ENCODE measurements at regions not wholly inside any gene's neighbourhood (a gene's known extent, or its start where the extent isn't known, plus 50 kb on each side); places are given as distances from the start of the nearest gene placed in this dataset.

DNA sequence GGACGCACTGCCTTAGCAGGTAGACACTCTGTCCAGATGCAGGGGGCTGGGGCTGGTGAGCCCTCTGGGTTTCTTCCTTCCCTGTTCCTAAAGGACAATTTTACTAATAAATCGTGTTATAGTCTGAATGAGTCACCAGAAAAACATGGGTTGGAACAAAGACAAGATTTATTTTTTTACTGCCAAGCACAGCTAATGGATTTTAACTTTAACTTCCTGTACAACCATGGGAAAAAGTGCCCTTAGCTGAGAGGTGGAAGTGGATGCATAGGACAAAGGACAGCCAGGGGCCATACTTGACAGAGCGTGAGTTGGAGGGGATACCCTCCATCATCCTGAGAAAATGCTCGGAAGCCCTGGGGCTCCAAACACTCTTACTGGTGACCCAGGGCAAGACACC, 300.7 kb downstream of the MSX2 start:
- no peak for DNase-seq

DNA sequence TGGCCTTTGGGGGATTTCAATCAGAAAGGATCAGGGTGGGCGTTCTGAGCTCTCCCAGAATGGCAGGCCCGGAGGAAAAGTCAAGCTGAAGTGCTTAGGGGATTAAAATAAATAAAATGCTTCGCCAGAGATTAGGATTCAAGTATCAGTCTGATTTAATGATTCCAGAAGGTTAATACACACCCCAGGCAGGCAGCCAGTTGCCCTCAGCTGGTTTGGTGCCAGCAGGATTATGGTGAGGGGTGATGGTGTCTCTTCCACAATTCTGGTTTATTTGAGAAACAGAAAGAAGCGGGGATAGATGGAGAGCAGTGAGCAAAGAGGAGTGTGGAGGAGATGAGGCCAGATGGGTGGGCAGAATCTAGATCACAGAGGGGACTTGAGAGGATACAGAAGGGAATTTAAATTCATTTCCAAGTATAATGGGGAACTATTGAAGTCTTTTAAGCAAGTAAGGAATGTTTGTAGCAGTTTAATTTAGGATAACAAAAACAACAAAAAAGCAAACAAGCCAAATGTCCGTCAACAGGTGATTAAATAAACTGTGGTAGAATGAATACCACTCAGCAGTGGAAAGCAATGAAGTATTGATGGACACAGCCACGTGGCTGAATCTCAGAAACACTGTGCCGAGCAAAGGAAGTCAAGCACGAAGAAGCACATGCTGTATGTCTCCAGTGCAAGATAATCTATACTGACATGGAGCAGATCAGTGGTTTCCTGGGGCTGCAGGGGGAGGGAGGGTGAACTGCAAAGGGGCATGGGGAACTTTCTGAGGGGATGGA, 297.7 kb downstream of the MSX2 start:
- no peak for DNase-seq

DNA sequence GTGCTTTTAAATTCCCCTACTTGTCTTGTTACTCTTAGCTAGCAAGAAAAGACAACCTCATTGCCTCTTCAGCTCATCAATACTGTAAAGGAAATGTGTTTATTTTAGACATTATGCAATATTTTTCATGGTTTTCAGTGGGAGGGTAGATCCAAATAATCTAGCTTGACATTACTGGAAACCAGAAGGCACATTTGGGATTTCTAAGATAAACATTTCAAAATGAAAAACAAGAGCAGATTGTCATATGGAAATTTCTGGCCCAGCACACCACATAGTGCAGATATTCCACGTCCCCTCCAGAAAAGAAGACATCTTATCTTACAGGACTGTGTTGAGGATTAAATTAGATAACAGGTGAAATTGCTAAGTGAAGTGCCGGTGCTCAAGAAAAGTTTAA, 296.9 kb downstream of the MSX2 start:
- no peak for DNase-seq

DNA sequence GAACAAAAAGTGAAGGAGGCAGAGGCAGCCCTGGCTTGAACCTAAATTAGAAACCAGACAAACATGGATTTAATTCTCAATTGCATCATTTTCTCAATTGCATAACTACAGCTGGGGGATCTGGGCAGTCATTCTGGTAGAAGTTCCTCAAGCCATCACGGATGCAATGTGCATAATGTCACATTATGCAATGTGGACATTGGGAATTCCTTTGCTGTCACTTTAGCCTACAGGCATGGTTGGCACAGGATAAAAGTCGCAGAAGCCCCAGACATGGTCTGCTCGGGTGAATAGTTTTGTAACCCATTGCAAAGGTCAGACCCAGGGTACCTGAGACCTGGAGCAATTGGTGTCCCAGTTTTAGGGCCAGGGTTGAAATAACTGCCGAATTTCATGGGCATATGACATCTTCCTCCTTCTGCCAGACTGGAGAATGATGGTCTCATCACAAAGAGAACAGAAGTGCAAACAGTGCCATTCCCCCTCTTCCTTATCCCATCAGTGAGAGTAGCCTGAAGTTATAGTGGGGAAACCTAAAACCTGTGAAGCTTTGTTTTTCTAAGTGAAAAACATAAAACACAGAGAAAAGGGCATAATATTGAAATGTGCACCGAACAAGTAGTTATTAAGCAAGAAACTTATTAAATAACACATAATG, 290.8 kb downstream of the MSX2 start:
- DNase-seq, result no peak

DNA sequence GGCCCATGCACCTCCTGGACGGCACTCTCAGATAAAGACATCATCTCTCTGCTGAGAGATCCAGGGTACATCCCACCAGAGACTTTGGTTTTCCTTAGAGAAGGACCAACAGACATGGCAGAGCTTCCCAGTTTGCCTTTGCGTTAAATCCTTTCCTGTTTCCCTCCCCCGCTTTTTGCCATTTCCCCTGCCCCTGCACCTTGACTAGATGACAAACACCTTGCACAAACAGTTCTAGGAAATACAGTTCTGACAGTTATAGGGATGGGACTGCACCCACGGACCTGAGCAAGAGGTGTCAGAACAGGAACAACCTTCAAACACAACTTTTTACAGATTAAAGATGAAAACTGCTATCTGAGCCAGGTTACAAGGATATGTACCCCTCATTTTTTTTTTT, 288.9 kb downstream of the MSX2 start:
- no peak for DNase-seq

DNA sequence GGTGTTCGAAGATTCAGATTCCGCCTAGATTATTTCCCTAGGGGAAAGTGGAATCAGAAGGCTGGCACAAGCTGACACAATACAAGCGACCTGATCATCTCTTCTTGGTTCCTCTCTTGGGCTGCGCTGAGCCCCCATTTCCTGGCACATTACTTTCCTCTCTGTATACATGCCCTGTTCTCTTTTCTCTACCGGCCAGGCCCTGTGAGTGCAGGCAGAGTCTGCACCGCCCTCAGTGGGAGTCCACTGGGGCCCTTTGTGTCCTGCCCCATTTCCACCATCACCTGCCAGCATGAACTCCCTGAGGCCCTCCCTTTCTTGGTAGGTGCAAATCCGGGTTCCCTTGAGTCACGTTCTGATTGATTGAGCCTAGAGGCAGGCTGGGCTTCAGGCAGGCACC, 287.9 kb downstream of the MSX2 start:
- no peak for DNase-seq

DNA sequence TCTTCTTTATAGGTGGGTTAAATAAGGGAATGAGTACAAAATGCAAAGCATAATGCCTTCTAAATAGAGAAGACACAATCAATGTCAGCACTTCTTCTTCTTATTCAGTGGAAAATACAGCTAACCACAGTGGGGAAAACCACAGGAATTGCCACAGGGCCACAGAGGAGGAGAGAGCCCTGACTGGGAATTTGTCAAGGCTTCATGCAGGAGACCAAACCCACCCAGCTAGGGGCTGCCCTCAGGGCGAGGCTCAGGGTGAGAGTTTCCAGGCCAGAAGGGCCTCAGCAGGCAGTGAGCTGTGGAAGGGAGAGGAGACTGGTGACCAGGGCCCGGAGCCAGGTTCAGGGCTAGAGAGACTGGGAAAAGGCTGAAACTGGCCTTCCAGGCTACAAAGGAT, 279.1 kb downstream of the MSX2 start:
- DNase-seq, result no peak

DNA sequence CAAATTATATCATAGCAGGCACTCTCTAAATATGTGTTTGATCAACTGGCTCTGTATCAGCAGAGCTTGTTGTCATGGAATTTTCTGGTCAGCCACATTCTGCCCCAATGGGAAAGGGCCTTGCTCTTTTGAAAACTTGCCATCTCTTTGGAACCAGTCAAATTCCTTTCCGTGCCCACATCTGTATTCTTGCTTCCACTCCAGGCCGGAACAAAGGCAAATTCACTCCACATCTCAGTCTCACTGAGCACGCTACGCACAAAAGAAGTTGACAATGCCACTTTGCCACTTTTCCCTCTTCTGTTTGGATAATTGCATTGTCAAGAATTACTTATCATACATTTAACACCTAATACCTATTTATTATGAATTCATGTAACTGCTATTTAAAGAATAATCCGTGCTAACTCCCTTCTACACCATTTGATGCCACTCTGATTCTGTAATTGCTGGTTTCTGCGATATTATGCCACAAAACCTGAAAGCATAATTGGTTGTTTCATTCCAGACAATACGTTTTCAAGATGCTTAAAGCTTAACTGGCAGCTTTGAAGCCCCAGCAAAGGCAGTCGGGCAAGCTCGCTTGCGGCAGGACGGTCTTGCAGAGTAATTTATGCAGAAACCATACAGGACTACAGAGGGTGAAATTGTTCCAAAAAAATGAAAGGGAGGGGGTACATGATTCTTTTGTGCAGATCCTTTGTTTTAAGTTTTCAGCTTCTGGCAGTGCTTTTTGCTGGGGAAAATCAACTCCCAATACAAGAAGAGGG, 277.7 kb downstream of the MSX2 start:
- DNase-seq, result no peak

DNA sequence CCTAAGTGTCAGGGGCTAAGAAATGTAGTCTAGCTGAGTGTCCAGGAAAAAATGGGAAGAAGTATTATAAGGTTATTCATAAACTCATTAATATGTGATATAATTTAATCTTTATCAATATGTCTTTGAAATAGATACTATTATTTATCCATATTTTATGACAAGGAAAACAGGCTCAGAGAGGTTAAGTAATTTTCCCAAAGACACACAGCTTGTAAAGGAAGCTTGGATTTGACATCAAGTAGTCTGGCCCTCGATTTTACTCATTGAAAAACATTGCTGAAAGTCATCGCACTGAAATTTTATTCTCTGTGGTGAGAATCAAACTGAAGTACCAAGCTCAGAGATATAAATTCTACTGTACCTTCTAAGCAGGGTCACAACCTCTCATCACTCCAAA, 276.9 kb downstream of the MSX2 start:
- DNase-seq, result no peak

DNA sequence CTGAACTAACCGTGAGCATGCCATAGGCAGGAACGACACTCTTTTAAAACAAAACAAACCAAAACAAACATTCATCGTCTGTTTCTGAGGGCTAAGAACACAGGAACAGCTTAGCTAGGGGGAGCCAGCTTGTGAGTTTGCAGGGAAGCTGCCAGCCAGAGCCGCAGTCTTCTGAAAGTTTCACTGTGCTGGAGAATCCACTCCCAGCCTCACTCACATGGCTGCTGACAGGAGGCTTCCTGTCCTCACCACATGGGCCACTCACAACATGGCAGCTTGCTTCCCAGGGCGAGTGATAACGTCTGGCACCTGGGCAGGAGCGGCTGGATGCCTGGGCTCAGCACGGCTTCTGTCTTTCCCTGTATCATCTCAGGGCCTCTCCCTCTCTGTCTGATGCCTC, 275.2 kb downstream of the MSX2 start:
- DNase-seq, result no peak

DNA sequence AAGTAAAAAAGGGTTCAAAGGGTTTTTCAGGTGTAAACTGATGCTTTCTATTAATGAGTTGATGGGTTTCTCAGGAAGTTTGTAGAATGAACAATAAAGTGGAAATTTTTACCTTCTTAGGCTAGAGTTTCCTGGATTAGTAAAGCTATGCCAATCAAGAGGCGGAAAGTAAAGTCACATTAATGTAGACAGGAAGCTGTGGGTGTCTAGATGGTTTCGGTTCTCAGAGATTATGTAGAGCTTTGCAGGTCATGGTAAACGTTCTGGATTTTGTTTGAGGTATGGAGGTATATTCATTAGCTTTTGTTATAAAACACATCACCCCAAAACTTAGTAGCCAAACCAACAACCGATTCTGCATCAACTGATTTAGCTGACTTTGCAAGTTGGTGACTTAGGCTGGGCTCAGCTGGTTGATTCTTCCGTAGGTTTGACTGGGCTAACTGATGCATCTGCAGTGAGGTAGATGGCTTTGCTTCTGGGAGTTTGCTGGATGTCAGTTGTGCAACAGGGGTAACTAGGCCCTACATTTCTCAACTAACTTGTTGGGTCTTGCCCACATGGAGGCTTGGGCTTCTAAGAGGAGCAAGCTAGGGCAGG, 273.8 kb downstream of the MSX2 start:
- no peak for DNase-seq

DNA sequence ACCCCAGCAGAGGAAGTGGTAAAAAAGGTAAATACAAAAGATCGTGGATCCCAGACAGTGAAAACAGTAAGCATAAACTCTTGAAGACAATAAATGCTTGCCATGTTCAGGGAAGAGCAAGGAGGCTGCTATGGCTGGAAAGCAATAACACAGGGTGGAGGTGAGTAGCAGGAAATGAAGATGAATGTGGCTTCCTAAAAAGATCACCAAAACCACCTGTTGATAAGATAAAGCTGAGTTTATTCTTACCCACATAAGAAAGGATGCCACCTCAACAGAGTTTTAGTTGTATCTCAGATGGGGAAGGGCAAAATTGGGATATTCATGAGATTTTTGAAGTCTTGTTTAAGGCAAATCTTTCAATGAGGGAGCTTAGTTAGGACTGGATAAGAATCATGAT, 273.3 kb downstream of the MSX2 start:
- DNase-seq, result no peak

DNA sequence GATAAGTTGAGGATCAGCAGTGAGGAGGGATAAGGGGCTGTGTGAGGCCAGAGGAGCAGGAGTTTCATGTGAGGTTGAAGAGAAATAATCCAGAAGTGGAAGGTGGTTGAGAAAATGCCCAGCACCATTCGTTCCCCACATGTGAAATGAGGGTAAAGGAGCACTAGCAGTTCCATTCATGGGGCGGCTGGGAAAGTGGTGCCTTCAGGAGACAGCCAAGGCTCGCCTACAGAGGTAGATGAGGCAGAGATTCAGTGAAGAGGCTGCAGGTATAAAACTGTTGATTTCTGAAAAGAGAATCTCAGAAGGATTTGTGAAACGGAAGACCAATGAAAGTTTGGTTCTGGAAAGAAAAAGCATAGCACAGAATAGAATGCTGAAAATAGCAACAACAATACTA, 272.6 kb downstream of the MSX2 start:
- DNase-seq, result no peak

DNA sequence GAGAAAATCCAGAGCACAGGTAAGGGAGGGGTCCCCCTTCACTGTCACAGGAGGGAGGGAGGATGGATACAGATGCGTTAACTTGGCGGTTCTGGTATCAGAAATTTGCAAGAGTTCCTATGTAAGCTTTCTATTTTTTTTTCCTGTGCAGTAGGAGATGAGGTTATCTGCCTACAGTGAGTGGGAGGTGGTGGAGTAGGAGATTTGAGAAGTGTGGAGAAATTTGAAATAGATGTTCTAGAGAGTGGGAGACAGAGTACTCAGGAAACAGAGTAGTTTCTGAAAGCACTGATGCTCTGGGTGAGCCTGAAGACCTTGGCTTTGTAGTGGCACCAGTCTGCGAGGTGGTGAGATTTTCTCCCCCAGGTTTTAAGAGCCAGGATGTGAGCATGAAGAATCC, 271.4 kb downstream of the MSX2 start:
- no peak for DNase-seq

DNA sequence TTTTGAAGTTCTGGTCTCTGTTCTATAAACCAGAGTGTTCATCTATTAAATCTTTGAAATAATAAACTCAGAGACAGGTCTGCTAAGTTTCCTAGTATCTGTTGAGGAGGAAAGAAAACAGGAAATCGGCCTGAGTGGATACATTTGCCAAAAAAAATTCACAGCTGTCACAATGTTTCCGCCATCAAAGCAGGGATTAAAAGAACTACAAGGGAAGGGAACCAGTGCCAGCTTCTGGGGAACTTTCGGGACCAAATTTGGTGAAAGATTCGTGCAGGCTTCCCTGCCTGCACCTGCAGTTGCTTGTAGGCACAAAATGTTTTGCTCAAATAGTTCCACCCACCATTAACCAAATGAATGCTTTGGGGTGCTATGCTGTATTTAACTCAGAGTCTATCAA, 267.5 kb downstream of the MSX2 start:
- no peak for DNase-seq

DNA sequence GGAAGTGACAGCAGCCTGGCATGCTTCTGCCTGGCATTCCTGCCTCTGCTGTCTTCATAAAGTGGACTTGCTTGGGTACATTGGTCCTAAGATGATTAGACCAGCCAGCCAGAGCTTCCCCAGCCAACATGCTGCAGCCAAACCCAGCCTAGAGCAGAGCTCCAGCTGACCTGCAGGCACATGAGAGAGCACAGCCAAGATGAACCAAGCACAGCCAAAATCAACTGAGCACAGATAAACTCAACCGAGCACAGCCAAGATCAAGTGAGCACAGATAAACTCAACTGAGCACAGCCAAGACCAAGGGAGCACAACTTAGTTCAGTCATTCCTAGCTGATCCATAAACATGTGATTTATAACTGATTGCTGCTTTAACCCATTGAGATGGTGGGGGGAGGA, 266.5 kb downstream of the MSX2 start:
- no peak for DNase-seq

DNA sequence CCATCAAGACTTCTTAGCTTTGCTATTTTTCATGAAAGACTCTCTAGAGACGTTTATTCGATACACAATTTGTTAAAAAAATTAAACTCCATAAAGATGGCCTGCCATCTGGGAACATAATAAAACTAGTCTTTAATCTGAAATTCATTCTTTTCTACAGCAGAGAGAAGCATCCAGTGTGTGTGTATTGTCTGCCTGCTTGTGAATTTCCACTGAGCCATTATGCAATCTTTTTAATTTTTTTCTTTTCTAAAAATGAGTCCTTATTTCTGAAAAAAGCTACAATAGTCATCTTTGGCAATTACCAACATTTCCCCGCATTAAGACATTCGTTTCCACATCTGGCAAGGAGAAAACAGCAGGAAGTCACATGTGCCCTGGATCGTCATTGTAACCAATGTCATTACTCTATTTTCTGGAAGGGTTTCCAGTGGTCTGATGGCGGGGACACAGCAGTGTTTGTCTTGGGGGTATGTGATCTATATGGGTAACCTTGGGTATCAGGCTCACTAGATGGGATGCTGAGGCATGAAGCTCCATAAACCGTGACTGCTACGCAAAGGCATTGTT, 263.1 kb downstream of the MSX2 start:
- no peak for DNase-seq

DNA sequence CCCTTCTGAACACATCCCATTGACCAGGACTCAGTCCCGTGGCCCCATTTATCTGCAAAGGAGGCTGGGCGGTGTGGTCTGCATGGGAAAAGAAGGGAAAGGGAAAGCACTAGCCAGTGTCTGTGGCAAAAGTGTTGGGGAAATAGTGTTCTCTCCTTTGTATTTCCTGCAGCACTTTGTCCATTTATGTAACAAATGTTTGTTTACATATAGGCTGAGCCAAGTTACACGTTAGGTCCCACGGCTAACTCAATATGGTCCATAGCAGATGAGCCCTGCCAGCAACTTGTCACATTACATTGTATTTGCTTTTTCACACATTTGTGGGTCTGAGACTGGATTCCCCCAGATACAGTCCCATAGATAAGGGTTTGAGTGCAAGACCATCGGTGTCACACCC, 260.5 kb downstream of the MSX2 start:
- no peak for DNase-seq

DNA sequence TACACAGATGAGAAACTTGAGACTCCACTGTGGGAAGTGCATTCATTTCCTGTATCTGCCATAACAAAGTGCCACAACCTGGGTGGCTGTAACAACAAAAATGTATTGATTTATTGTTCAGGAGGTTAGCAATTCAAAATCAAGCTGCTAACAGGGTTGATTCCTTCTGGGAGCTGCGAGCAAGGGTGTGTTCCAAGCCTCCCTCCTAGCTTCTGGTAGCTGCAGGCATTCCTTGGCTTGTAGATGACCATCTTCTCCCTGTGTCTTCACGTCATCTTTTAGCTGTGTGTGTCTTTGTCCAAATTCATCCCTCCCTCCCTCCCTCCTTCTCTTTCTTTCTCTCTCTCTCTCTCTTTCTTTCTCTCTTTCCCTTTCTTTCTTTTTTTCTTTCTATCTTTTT, 258.1 kb downstream of the MSX2 start:
- DNase-seq, result no peak

DNA sequence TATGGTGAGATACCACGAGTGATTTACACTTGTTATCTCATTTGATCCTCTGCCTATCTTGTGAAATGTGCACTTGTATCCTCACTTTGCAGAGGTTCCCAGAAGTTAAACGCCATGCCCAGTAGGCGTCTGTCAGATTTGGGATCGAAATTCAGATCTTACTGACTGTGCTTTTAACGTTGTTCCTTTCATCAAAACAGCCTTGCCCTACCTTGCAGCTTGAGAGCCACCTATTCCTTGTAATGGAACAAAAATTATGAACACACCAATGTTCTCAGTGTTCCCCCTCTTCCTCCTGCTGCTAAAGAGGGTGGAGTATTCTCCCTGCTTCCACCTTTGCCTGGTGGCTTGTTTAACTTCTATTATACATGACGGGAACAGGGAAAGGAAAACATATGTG, 257.0 kb downstream of the MSX2 start:
- no peak for DNase-seq

DNA sequence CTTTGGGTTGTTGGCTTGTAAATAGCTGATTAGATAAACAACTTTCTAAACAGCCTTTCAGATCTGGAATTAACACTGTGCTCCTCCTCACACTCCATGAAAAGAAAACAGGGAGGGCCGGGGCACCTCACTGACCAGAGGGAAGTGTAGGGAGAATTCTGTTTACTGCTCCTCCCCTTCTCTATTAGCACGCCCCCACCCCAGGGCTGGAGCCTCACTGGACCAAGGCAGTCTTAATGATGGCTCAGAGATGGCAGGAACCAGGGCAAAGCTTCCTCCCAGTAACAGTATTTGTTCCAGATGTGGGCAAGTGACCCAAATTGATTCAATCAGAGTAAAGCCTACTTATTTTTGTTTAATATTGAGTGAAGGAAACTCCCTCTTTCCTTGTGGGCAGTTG, 256.6 kb downstream of the MSX2 start:
- no peak for DNase-seq

DNA sequence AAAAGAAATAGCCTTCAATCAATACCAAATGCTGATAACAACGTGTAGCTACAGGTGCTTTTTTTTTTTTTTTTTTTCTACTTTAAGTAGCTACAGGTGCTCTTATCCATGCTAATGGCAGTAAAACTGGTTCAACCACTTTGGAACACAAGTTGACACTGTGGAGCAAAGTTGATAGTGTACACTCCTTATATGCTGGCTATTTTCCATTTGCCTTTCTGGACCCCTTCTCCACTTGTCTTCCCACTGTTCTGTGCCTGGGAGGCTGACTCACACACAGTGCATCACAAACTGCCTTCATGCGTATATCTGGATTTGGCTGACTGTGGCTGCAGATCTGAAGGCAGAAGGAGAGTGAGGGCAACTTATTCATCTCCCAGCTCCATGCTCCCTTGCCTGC, 247.9 kb downstream of the MSX2 start:
- DNase-seq, result no peak

DNA sequence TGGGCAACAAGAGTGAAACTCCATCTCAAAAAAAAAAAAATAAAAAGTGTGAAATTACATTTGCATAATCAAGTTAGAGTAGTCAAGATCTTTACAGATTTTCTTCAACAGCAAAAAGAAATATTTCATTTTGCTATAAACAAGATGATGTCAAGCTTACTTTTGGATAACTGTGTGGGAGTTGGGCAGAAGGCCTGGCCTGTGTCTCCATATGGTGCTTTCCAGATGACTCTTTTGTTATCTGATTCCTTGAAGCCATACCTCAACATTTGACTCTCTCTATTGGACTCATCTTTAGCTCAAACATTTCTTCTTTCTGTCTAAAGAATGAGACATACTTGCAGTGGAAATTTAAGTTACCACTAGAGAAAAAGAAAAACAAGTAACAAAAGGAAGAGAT, 246.8 kb downstream of the MSX2 start:
- DNase-seq, result no peak

DNA sequence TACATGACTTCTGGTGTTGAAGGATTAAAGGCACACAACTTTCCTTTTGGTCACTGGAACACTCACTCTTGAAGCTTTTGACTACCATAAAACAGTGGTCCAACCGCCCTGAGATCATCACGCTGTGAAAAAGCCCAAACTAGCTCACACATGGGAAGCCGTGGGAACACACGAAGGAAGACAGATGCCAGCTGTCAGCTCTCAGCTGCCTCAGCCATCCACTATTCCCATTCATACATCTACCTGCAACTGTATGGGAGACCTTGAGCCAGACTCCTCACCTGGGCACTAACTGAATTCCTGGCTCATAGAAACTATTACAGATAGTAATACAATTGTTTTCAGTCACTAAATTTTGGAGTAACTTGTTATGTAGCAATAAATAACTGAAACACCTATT, 246.1 kb downstream of the MSX2 start:
- no peak for DNase-seq

Measured in stimulated activated naive CD4-positive, alpha-beta T cell treated with Interleukin-2 at 50 U/mL for 16 hours (primary cell).